H9 (cell line): ENCODE measurements at regions not wholly inside any gene's neighbourhood (a gene's known extent, or its start where the extent isn't known, plus 50 kb on each side); places are given as distances from the start of the nearest gene placed in this dataset.

ENCODE experiments used
- DNase-seq: peaks from one replicate; pipeline ENCODE4 v3.0.0-alpha.2; 2017
- H2AFZ ChIP-seq: one replicate; pipeline ENCODE4 v1.6.1; 2013; ENCODE audit warnings: mild to moderate bottlenecking, low read length, control low read depth, moderate library complexity
- H2AK5ac ChIP-seq: 2 replicates; pipeline ENCODE4 v1.6.1; 2013; ENCODE audit warnings: low read length, control low read depth, mixed read lengths; ENCODE audit not compliant: insufficient read length
- H2BK120ac ChIP-seq: one replicate; pipeline ENCODE4 v1.6.1; 2013; ENCODE audit warnings: low read depth, mild to moderate bottlenecking, low read length, control low read depth, inconsistent platforms; ENCODE audit not compliant: poor library complexity, severe bottlenecking
- H2BK12ac ChIP-seq: 2 replicates; pipeline ENCODE4 v1.6.1; 2013; ENCODE audit warnings: low read length, control low read depth, mixed read lengths, low read depth; ENCODE audit not compliant: insufficient read length
- H2BK15ac ChIP-seq: 2 replicates; pipeline ENCODE4 v1.6.1; 2013; ENCODE audit warnings: low read depth, low read length, control low read depth
- H2BK20ac ChIP-seq: one replicate; pipeline ENCODE4 v1.6.1; 2013; ENCODE audit warnings: low read depth, mild to moderate bottlenecking, low read length, control low read depth, inconsistent platforms; ENCODE audit not compliant: poor library complexity, severe bottlenecking
- H2BK5ac ChIP-seq: 2 replicates; pipeline ENCODE4 v1.6.1; 2013; ENCODE audit warnings: low read length, control low read depth, mixed read lengths; ENCODE audit not compliant: insufficient read length
- H3K14ac ChIP-seq: 2 replicates; pipeline ENCODE4 v1.6.1; 2013; ENCODE audit warnings: low read length, control low read depth; ENCODE audit not compliant: insufficient read depth
- H3K18ac ChIP-seq: 2 replicates; pipeline ENCODE4 v1.6.1; 2013; ENCODE audit warnings: low read depth, mild to moderate bottlenecking, mixed read lengths, low read length, control low read depth; ENCODE audit not compliant: insufficient read length
- H3K23ac ChIP-seq: 2 replicates; pipeline ENCODE4 v1.6.1; 2013; ENCODE audit warnings: low read length, control low read depth, mixed read lengths, low read depth; ENCODE audit not compliant: insufficient read length
- H3K23me2 ChIP-seq: 2 replicates; pipeline ENCODE4 v1.6.1; 2013; ENCODE audit warnings: low read depth, mild to moderate bottlenecking, mixed read lengths, low read length, control low read depth; ENCODE audit not compliant: insufficient read length, poor library complexity, severe bottlenecking
- H3K27ac ChIP-seq: 2 replicates; pipeline ENCODE4 v1.5.1; 2013; ENCODE audit warnings: low read length, control low read depth, mixed read lengths, low read depth; ENCODE audit not compliant: insufficient read length
- H3K27me3 ChIP-seq: 2 replicates; pipeline ENCODE4 v1.6.1; 2013; ENCODE audit warnings: low read length, control low read depth, inconsistent platforms; ENCODE audit not compliant: insufficient read depth
- H3K4ac ChIP-seq: 2 replicates; pipeline ENCODE4 v1.6.1; 2013; ENCODE audit warnings: low read depth, mild to moderate bottlenecking, control low read depth, inconsistent platforms, low read length, moderate library complexity
- H3K4me1 ChIP-seq: 2 replicates; pipeline ENCODE4 v1.6.1; 2013; ENCODE audit warnings: low read length, control low read depth, inconsistent platforms; ENCODE audit not compliant: insufficient read depth
- H3K4me2 ChIP-seq: 2 replicates; pipeline ENCODE4 v1.6.1; 2013; ENCODE audit warnings: low read length, control low read depth, mixed read lengths; ENCODE audit not compliant: insufficient read length, insufficient read depth
- H3K56ac ChIP-seq: 2 replicates; pipeline ENCODE4 v1.6.1; 2013; ENCODE audit warnings: low read depth, mild to moderate bottlenecking, mixed read lengths, low read length, control low read depth; ENCODE audit not compliant: insufficient read length
- H3K79me1 ChIP-seq: 2 replicates; pipeline ENCODE4 v1.6.1; 2013; ENCODE audit warnings: low read depth, mild to moderate bottlenecking, moderate library complexity, low read length, control low read depth, inconsistent platforms; ENCODE audit not compliant: insufficient read depth, poor library complexity, severe bottlenecking
- H3K79me2 ChIP-seq: 2 replicates; pipeline ENCODE4 v1.6.1; 2013; ENCODE audit warnings: low read length, control low read depth, inconsistent platforms; ENCODE audit not compliant: insufficient read depth
- H3K9ac ChIP-seq: 2 replicates; pipeline ENCODE4 v1.6.1; 2013; ENCODE audit warnings: low read length, control low read depth, mixed read lengths; ENCODE audit not compliant: insufficient read length; ENCODE audit errors: extremely low read depth
- H3K9me3 ChIP-seq: one replicate; pipeline ENCODE4 v1.6.1; 2013; ENCODE audit warnings: low read depth, low read length, inconsistent platforms; ENCODE audit not compliant: control insufficient read depth
- H3T11ph ChIP-seq: one replicate; pipeline ENCODE4 v1.6.1; 2013; ENCODE audit warnings: mild to moderate bottlenecking, low read length, control low read depth, inconsistent platforms
- H4K20me1 ChIP-seq: one replicate; pipeline ENCODE4 v1.6.1; 2013; ENCODE audit not compliant: control insufficient read depth, insufficient read length, insufficient read depth
- H4K5ac ChIP-seq: 2 replicates; pipeline ENCODE4 v1.6.1; 2013; ENCODE audit warnings: low read depth, mild to moderate bottlenecking, mixed read lengths, low read length, control low read depth; ENCODE audit not compliant: insufficient read length
- H4K8ac ChIP-seq: replicated peaks from 2 replicates; pipeline ENCODE4 v1.6.1; 2013; ENCODE audit warnings: low read length, control low read depth, mixed read lengths, low read depth; ENCODE audit not compliant: insufficient read length
- H4K91ac ChIP-seq: 2 replicates; pipeline ENCODE4 v1.6.1; 2013; ENCODE audit warnings: low read depth, mild to moderate bottlenecking, moderate library complexity, mixed read lengths, low read length, control low read depth; ENCODE audit not compliant: insufficient read length
- H3K27ac Mint-ChIP-seq, 3 experiments: 2 replicates in 2 of 3; 3 replicates in 1 of 3; pipeline ENCODE4 v1.8.0; 2020 to 2021; ENCODE audit warnings: mixed read lengths in 3 of 3, mild to moderate bottlenecking in 1 of 3, moderate library complexity in 1 of 3
- H3K27me3 Mint-ChIP-seq: 2 replicates; pipeline ENCODE4 v1.8.0; 2021; ENCODE audit warnings: low read depth, mild to moderate bottlenecking, moderate library complexity, mixed read lengths
- H3K36me3 Mint-ChIP-seq, 3 experiments: 2 replicates in 2 of 3; 3 replicates in 1 of 3; pipeline ENCODE4 v1.8.0; 2020 to 2021; ENCODE audit warnings: low read depth in 3 of 3, mixed read lengths in 3 of 3; ENCODE audit not compliant: insufficient read depth in 1 of 3
- H3K4me1 Mint-ChIP-seq, 2 experiments: 2 replicates each; pipeline ENCODE4 v1.8.0; 2020; ENCODE audit warnings: mixed read lengths in 2 of 2
- H3K4me3 Mint-ChIP-seq, 2 experiments: 2 replicates in 1 of 2; 3 replicates in 1 of 2; pipeline ENCODE4 v1.8.0; 2020 to 2021; ENCODE audit warnings: mild to moderate bottlenecking in 2 of 2, mixed read lengths in 2 of 2, moderate library complexity in 1 of 2
- H3K9me3 Mint-ChIP-seq, 2 experiments: 2 replicates in 1 of 2; 3 replicates in 1 of 2; pipeline ENCODE4 v1.8.0; 2020; ENCODE audit warnings: mild to moderate bottlenecking in 2 of 2, mixed read lengths in 2 of 2, moderate library complexity in 1 of 2
- CTCF ChIP-seq: fragments of 200-600 bp; sonication (generic); conservative IDR thresholded peaks from 3 replicates; pipeline ENCODE4 v1.8.0; 2021; ENCODE audit warnings: antibody characterized with exemption, mild to moderate bottlenecking
- WGBS: extraction: QIAGEN DNeasy Blood & Tissue Kit; methylation state at CpG from one replicate; pipeline ENCODE4 v1.1.7; 2013; ENCODE audit warnings: missing lambda C conversion rate, low lambda C conversion rate, mixed read lengths; ENCODE audit not compliant: insufficient read length; ENCODE audit errors: extremely low coverage; 5-methylcytosine and 5-hydroxymethylcytosine counted together

GRCh38 chr9:11701706-11702105 lies 991.5 kb upstream of the TYRP1 start:
- no CpG with 5 or more reads among the region's 3 CpGs for WGBS
- no peaks in the 10 kb centered on the region for H3K27me3 Mint-ChIP-seq

More at GRCh38 chr9:11701706-11702105, 991.5 kb upstream of the TYRP1 start:
- Histone ChIP-seq H3K79me2 (no peaks in the 10 kb centered on the region), H3K9ac (no peak overlapping the region), H2AK5ac (no peak overlapping the region), H3K23me2 (no peaks in the 10 kb centered on the region), H3K18ac (no peak overlapping the region), H3K14ac (no peak overlapping the region), H2BK15ac (no peak overlapping the region), H3K23ac (no peak overlapping the region), H2BK20ac (no peak overlapping the region), H4K5ac (no peak overlapping the region), H3K4me1 (no peaks in the 10 kb centered on the region), H2AFZ (no peak overlapping the region), H4K20me1 (no peaks in the 10 kb centered on the region), H2BK12ac (no peak overlapping the region), H3K9me3 (no peaks in the 10 kb centered on the region), H3K56ac (no peak overlapping the region), H3K27me3 (no peaks in the 10 kb centered on the region), H3T11ph (no peak overlapping the region), H4K91ac (no peak overlapping the region), H2BK120ac (no peak overlapping the region), H3K4me2 (no peak overlapping the region), H3K79me1 (no peaks in the 10 kb centered on the region), H2BK5ac (no peak overlapping the region), H3K4ac (no peak overlapping the region), H3K27ac (no peak overlapping the region), H4K8ac (no peak overlapping the region)
- Mint-ChIP-seq H3K27ac (no peak overlapping the region), H3K36me3 (no peaks in the 10 kb centered on the region), H3K4me1 (peaks cover 5 to 8% of the 10 kb centered on the region in 2 experiments; a peak in 3 of 4 replicates), H3K4me3 (no peak overlapping the region), H3K9me3 (no peaks in the 10 kb centered on the region)
- no peak for DNase-seq
- TF ChIP-seq CTCF, result no peak
